Activated naive CD4-positive, alpha-beta T cell treated with anti-CD3 and anti-CD28 coated beads, Interleukin-2, amount 10 ng/mL, durations not matched to agents 7 days and 5 days (primary cell): ENCODE measurements at regions not wholly inside any gene's neighbourhood (a gene's known extent, or its start where the extent isn't known, plus 50 kb on each side); places are given as distances from the start of the nearest gene placed in this dataset.

Experiments
- CTCF ChIA-PET: fragments of 350-600 bp; sonication (Branson Sonifier 250); formaldehyde crosslinking; loops from one replicate; lab custom pipeline; 2021; ENCODE audit warnings: antibody characterized with exemption; lab: Charles Lee
- DNase-seq: peaks from one replicate; pipeline ENCODE4 v3.0.0-alpha.2; 2020
- H3K27ac Mint-ChIP-seq: one replicate; pipeline ENCODE4 v1.8.0; 2021; ENCODE audit warnings: mild to moderate bottlenecking, moderate library complexity, mixed read lengths
- H3K27me3 Mint-ChIP-seq: one replicate; pipeline ENCODE4 v1.8.0; 2021; ENCODE audit warnings: mild to moderate bottlenecking, mixed read lengths
- H3K36me3 Mint-ChIP-seq: one replicate; pipeline ENCODE4 v1.8.0; 2021; ENCODE audit warnings: mixed read lengths
- H3K4me1 Mint-ChIP-seq: one replicate; pipeline ENCODE4 v1.8.0; 2021; ENCODE audit warnings: mixed read lengths
- H3K4me3 Mint-ChIP-seq: one replicate; pipeline ENCODE4 v1.8.0; 2021; ENCODE audit warnings: mild to moderate bottlenecking, moderate library complexity, mixed read lengths
- H3K9me3 Mint-ChIP-seq: one replicate; pipeline ENCODE4 v1.8.0; 2021; ENCODE audit warnings: mixed read lengths

DNA sequence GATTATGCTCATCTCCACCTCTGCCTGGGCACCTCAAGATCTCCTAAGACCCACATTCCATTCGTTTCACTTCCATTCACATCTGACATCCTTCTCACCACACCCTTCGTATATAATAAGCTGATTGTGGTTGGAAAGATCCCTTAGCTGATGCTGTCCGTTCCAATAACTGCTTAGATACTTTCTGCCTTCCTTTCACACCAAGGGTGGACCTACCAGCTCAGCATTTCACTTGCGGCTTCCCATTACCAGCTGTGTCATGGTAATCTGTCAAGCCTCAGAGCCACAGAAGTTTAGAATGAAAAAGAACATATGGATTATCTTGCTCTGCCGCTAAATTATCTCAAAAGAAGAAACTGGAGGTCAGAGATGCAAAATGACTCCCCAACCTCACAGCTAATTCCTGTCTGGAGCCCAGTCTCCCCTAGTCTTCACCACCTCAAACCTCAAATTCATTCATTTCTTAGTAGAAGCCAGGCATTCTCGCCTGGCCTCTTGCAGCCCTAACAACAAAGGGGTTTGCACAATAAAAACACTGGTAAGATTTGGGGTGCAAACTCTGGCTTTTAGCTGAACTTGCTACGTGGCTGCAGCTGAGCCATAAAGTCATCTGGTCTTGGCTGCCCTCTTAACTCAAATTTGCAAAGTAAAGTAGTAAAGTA lies 182.8 kb upstream of the HS3ST3A1 start:
- no peak overlapping the region for H3K27ac Mint-ChIP-seq
- CTCF ChIA-PET, result no interaction called here
- no peaks in the 10 kb centered on the region for H3K4me1 Mint-ChIP-seq
- H3K36me3 Mint-ChIP-seq, result no peaks in the 10 kb centered on the region
- H3K27me3 Mint-ChIP-seq, result no peaks in the 10 kb centered on the region
- DNase-seq, result no peak
- no peaks in the 10 kb centered on the region for H3K9me3 Mint-ChIP-seq
- H3K4me3 Mint-ChIP-seq, result no peak overlapping the region

DNA sequence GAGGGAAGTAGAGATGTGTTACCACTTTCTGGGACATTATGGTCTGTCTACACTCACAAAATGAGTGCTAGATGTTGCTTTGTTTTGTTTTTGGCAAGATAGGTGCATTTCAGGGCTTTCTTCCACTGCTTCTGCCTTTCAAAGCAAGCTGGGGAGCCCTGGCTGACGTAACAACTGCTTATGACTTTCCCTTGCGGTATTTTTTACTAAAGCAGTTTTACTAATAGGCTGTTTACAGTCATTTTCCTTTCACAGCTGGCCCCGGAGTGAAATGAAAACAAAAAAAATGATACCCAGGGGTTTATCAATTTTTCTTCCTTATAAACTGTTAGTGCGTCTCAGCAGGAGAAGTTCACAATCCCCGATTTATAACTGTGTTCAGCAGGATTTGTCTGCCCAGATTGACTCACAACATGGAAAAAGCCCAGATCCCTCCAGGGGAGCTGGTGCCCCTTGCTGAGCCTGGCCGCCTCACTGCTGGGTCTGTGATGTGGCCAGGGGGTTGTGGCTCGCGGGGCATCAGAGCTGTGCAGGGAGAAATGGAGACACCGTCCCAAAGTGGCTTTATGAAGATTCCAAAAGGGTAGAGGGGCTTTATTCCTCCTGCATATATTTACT lies 184.4 kb upstream of the HS3ST3A1 start:
- no peaks in the 10 kb centered on the region for H3K27me3 Mint-ChIP-seq
- no peak for DNase-seq
- H3K4me3 Mint-ChIP-seq, result no peak overlapping the region
- no peaks in the 10 kb centered on the region for H3K4me1 Mint-ChIP-seq
- H3K9me3 Mint-ChIP-seq, result no peaks in the 10 kb centered on the region
- no peaks in the 10 kb centered on the region for H3K36me3 Mint-ChIP-seq
- H3K27ac Mint-ChIP-seq, result no peak overlapping the region
- CTCF ChIA-PET, result no interaction called here

- CTCF ChIA-PET, result interaction anchor here (0.6 kb wide), 1 partner anchor 412 kb away, joined by 3 read pairs; no protein-coding TSS in a partner anchor
- H3K27me3 Mint-ChIP-seq, result no peaks in the 10 kb centered on the region
Observed at GRCh38 chr17:13787636-13788035, 185.9 kb upstream of the HS3ST3A1 start.

DNA sequence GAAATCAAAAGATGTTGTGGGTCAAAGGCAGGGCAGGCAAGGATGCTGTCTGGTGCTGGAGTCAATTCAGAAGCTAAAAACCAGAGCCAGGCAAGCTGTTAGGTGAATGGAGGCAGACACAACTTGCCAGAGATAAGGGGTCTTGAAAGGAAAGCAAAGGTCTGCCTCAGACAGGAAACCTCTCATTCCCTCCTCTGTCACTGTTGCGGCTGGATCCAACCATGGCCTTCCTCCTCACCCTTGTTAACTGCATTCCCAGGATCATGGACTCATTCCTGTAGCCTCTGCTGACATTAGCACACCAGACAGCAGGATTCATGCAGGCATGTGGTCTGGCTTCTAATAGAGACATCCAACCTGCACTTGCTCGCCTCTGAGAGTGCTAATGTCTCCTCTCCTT lies 186.7 kb upstream of the HS3ST3A1 start:
- DNase-seq, result no peak
- CTCF ChIA-PET, result no interaction called here
- Mint-ChIP-seq H3K4me1 (no peaks in the 10 kb centered on the region), H3K4me3 (no peak overlapping the region), H3K9me3 (no peaks in the 10 kb centered on the region), H3K27ac (no peak overlapping the region), H3K27me3 (no peaks in the 10 kb centered on the region), H3K36me3 (no peaks in the 10 kb centered on the region)

More at GRCh38 chr17:13787636-13788035, 185.9 kb upstream of the HS3ST3A1 start:
- H3K36me3 Mint-ChIP-seq, result no peaks in the 10 kb centered on the region
- no peaks in the 10 kb centered on the region for H3K9me3 Mint-ChIP-seq
- no peak overlapping the region for H3K4me3 Mint-ChIP-seq
- DNase-seq, result no peak
- no peak overlapping the region for H3K27ac Mint-ChIP-seq
- no peaks in the 10 kb centered on the region for H3K4me1 Mint-ChIP-seq

GRCh38 chr17:13792314-13792713 lies 190.6 kb upstream of the HS3ST3A1 start:
- Mint-ChIP-seq H3K4me3 (no peak overlapping the region), H3K27me3 (no peaks in the 10 kb centered on the region)
- no peak for DNase-seq

GRCh38 chr17:13793951-13794350 lies 192.2 kb upstream of the HS3ST3A1 start:
- Mint-ChIP-seq H3K4me3 (no peak overlapping the region), H3K27me3 (no peaks in the 10 kb centered on the region), H3K27ac (no peak overlapping the region), H3K9me3 (no peaks in the 10 kb centered on the region), H3K4me1 (no peaks in the 10 kb centered on the region), H3K36me3 (no peaks in the 10 kb centered on the region)
- no peak for DNase-seq
- CTCF ChIA-PET, result no interaction called here

More at GRCh38 chr17:13792314-13792713, 190.6 kb upstream of the HS3ST3A1 start:
- no peak overlapping the region for H3K27ac Mint-ChIP-seq
- no peaks in the 10 kb centered on the region for H3K4me1 Mint-ChIP-seq
- no peaks in the 10 kb centered on the region for H3K36me3 Mint-ChIP-seq
- no peaks in the 10 kb centered on the region for H3K9me3 Mint-ChIP-seq
- CTCF ChIA-PET, result interaction anchor here (1.1 kb wide), 1 partner anchor 13 kb away, joined by 3 read pairs; no protein-coding TSS in a partner anchor

DNA sequence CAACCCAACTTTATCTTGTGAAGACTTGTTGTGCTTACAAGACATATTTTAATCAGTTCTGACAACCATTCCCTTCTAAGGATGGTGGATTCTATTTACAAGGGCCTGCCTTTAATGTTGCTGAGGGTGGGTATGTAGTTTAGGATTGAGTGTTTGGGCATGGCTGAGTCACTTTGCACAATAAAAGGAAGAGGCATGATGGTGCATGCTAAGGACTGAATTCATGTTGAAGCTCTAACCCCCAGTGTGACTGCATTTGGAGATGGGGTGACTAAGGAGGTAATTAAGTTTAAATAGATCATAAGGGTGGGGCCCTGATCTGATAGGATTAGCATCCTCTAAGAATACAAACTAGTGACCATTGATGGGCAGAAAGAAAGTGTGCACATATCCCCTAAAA lies 196.1 kb upstream of the HS3ST3A1 start:
- DNase-seq, result no peak
- no peaks in the 10 kb centered on the region for H3K36me3 Mint-ChIP-seq
- no peaks in the 10 kb centered on the region for H3K27me3 Mint-ChIP-seq
- CTCF ChIA-PET, result no interaction called here
- no peak overlapping the region for H3K4me3 Mint-ChIP-seq
- no peak overlapping the region for H3K27ac Mint-ChIP-seq
- H3K9me3 Mint-ChIP-seq, result no peaks in the 10 kb centered on the region
- no peaks in the 10 kb centered on the region for H3K4me1 Mint-ChIP-seq

DNA sequence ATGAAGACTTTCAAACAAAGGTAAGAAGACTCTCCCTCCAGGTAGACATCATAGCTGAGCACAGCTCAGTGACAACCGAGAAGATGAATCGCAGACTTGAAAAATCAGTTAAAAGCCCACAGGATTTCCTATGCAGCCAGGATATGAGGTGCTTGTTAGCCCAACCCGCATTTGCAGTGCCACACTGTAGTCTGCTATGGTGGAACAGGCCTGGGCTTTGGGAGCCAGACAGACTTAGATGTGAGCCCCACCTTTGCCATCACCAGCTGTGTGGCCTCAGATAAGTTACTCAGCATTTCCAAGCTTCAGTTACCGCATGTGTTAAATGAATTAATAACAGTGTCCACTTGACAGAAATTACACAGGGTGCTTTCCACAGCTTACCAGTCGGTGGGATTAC lies 204.4 kb upstream of the HS3ST3A1 start:
- DNase-seq, result no peak
- Mint-ChIP-seq H3K27me3 (no peaks in the 10 kb centered on the region), H3K4me1 (no peaks in the 10 kb centered on the region), H3K4me3 (no peak overlapping the region), H3K27ac (no peak overlapping the region), H3K9me3 (peaks cover 1% of the 10 kb centered on the region), H3K36me3 (no peaks in the 10 kb centered on the region)
- CTCF ChIA-PET, result interaction anchor here (0.8 kb wide), 2 partner anchors 14 to 397 kb away, joined by 3 read pairs; no protein-coding TSS in a partner anchor

DNA sequence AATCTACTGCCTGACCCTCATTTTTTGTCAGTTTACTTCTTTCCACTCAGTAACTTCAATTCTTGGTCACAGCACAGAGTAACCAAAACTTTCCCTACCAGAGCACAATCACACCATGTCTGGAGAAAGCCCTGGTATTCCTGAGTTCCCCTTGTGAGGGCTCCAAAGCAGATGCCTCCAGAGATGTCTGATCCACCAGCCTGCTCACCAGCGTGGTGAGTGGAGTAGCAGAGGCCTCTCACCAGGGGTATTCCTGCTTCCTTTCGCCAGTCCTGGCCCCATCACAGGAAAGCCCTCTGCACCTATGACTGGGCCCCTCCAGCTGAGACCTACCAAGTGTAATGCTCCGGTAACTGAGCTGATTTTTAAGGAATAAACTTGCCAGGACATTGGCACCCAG lies 205.4 kb upstream of the HS3ST3A1 start:
- Mint-ChIP-seq H3K4me1 (no peaks in the 10 kb centered on the region), H3K9me3 (peaks cover 1% of the 10 kb centered on the region)
- CTCF ChIA-PET, result no interaction called here

GRCh38 chr17:13812350-13812749 lies 210.6 kb upstream of the HS3ST3A1 start:
- H3K9me3 Mint-ChIP-seq, result peaks cover 1% of the 10 kb centered on the region
- no peaks in the 10 kb centered on the region for H3K27me3 Mint-ChIP-seq
- no peak overlapping the region for H3K27ac Mint-ChIP-seq
- no peaks in the 10 kb centered on the region for H3K36me3 Mint-ChIP-seq
- CTCF ChIA-PET, result no interaction called here
- no peak for DNase-seq
- H3K4me1 Mint-ChIP-seq, result no peaks in the 10 kb centered on the region
- no peak overlapping the region for H3K4me3 Mint-ChIP-seq

More for the DNA sequence above, 205.4 kb upstream of the HS3ST3A1 start:
- no peak for DNase-seq
- no peaks in the 10 kb centered on the region for H3K27me3 Mint-ChIP-seq
- H3K27ac Mint-ChIP-seq, result no peak overlapping the region
- H3K4me3 Mint-ChIP-seq, result no peak overlapping the region
- no peaks in the 10 kb centered on the region for H3K36me3 Mint-ChIP-seq

DNA sequence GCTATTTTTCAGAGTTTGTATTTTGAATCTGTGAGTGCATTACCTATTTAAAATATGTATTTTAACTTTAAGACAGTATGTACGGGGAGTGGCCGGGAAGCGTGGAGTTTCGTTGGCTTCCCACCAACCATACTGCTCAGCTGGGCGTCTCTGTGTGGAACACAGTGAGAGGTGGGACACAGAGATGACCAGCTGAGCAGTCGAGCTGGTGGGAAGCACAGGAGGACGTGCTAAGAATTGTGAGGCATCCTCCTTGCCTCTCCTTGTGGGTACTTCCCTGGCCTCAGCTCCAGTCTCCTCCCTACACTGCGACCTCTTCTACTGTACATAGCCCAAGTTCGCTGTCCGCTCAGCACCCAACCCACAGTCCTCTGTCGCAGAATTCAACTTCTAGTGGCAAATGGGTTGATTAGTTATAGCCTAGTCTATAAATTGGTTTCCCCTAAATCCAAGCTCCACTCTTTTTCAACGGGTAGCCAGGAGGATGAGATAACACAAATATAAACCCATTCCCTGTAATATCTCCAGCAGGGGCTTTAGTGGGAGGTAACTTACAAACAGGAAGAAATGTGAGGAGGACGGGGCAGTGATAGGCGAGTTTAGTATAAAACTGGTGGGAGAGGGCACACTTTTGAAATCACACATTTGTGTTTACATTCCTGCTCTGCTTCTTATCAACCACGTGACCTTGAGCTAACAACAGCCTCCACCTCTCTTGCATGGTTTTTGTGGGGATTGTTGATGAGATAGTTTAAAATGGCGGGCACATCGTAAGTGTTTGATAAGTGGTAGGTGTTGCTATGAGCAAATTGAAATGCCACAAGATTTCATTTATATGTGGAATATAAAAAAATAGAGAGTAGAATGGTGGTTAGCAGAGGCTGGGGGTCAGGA lies 211.9 kb upstream of the HS3ST3A1 start:
- Mint-ChIP-seq H3K9me3 (peaks cover 1% of the 10 kb centered on the region), H3K27me3 (no peaks in the 10 kb centered on the region), H3K27ac (no peak overlapping the region), H3K4me1 (no peaks in the 10 kb centered on the region), H3K4me3 (no peak overlapping the region), H3K36me3 (no peaks in the 10 kb centered on the region)
- CTCF ChIA-PET, result no interaction called here
- no peak for DNase-seq

DNA sequence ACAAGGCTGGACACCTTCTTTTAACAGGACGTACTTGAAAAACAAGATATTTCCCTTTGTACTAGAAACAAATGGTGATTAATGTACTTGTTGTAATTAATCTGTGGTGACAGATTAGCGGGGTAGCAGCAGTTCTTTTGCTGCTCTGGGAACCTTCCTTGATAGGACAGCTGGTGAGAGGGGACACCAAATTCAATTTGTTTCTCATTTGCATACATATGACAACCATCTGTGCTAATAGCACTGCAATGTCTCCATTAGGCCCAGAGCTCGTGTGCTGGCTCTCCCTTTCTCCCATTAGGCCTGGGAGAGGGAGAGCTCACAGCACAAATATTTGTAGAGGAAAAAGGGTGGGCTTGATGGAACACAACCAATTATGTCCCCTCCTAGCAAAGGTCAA lies 221.0 kb upstream of the HS3ST3A1 start:
- H3K4me1 Mint-ChIP-seq, result peaks cover 4% of the 10 kb centered on the region
- CTCF ChIA-PET, result interaction anchor here (0.6 kb wide), 1 partner anchor 990 kb away, joined by 3 read pairs; no protein-coding TSS in a partner anchor
- no peak overlapping the region for H3K4me3 Mint-ChIP-seq
- H3K36me3 Mint-ChIP-seq, result no peaks in the 10 kb centered on the region
- DNase-seq, result no peak
- no peak overlapping the region for H3K27ac Mint-ChIP-seq
- no peaks in the 10 kb centered on the region for H3K27me3 Mint-ChIP-seq
- no peaks in the 10 kb centered on the region for H3K9me3 Mint-ChIP-seq

DNA sequence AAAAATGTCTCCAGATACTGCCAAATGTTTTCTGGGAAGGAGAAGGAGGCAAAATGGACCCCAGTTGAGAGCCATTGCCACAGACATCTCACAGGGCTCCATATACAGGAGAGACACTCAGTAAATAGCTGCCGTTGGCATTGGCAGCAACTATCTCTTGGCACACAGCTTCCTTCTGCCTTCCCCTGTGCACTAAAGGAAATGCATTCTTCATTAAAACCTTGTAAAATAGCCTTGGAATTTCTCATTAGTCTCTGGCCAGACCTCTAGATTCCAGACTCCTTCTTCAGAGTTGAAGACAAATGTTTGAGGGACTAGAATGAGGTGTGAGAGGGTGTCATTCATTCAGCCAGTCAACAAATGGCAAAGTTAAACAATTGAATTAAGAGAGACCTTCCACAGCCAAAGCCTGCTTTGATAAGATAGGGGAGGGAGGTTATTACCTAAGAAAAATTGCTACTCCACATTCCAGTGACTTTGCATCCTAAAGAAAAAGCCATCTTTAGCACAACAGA lies 223.9 kb upstream of the HS3ST3A1 start:
- Mint-ChIP-seq H3K4me1 (peaks cover 4% of the 10 kb centered on the region), H3K36me3 (no peaks in the 10 kb centered on the region), H3K27ac (no peak overlapping the region), H3K4me3 (no peak overlapping the region), H3K9me3 (no peaks in the 10 kb centered on the region), H3K27me3 (no peaks in the 10 kb centered on the region)
- DNase-seq, result no peak
- CTCF ChIA-PET, result no interaction called here

DNA sequence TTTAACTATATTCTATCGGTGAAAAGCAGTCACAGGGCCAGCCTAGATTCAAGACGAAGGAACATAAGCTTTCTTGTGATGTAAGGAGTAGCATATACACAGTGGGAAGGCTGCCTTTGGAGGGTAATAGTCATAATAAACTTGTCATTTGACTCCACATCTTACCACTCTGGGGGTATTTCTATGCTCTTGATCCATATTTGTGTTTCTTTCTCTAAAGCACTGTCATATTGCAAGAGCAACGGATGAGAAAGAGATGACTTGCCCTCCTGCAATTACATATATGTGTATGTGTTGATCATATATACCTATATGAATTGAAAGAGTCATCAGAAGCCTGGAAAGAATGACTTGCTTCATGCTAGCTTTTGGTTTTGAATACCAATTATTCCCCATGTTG lies 225.4 kb upstream of the HS3ST3A1 start:
- H3K9me3 Mint-ChIP-seq, result no peaks in the 10 kb centered on the region
- H3K4me1 Mint-ChIP-seq, result peaks cover 4% of the 10 kb centered on the region
- no peak overlapping the region for H3K27ac Mint-ChIP-seq
- H3K36me3 Mint-ChIP-seq, result no peaks in the 10 kb centered on the region
- CTCF ChIA-PET, result no interaction called here
- H3K27me3 Mint-ChIP-seq, result no peaks in the 10 kb centered on the region
- DNase-seq, result no peak
- H3K4me3 Mint-ChIP-seq, result no peak overlapping the region
